GM21390 (cell line): ENCODE measurements at regions not wholly inside any gene's neighbourhood (a gene's known extent, or its start where the extent isn't known, plus 50 kb on each side); places are given as distances from the start of the nearest gene placed in this dataset.

Experiments
- ATAC-seq: cut with Tn5 transposase; IDR thresholded peaks from one replicate; pipeline ENCODE4 v1.9.1; 2021; ENCODE audit not compliant: unreplicated experiment

DNA sequence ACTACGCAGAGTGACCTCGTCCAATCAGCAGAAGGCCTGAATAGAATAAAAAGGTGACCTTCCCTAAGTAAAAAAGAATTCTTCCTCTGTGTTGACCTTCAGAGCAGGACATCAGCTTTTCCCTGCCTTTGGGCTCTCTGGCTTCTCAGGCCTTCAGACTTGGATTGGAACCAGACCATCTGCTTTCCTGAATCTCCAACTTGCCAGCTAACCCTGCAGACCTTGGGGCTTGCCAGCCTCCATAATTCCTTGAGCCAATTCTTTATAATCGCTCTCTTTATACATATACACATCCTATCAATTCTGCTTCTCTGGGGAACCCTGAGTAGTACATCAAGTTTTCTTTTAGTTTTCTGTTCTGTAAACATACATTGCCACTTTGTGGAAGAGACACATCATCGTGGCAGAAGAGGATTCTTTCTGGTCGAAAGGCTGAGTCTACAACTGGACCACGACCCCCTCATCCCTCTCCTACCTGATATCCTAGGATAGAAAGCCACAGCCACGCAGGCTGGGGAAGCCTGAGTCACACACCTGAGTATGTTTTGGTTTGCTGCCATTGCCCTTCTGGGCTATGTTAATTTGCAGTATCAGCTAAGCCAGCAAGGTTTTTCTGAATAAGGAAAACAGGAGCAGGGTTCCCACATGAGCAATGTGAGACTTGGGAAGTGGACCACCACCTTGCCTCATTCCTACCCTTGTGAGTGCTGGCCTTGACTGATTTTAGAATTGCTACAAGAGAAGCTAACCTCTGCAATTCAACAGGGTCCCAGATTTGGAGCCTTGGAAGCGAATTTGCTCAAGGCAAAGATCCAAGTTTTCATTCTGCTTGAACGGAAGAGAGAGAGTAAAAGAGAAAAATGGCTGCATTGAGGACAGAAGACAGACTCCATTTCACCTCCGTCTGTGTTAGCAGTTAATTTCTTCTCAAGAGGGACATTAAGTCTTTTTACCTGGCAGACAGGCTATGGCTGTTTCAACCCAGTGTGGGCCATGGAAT is 445.2 kb upstream of the FZD8 start:
- ATAC-seq = no peak

DNA sequence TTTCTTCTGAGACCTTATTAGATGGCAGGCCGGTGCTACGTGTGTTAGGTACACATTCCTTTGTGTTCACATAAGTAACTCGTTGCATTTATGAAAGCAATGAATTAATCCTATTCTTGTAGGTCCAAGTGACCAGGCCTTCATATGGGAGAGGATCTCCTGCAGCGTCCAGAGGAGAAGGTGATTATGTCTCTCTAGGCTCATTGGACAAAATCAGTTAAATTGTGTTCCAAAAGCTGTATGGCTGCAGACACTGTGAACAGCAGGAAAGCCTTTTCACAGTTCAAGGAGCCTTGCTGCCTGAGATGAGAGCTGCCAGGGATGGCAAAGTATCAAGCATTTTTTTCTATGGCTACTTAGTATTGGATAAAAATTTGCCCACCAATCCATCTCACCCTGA is 433.1 kb upstream of the FZD8 start:
- ATAC-seq = no peak

DNA sequence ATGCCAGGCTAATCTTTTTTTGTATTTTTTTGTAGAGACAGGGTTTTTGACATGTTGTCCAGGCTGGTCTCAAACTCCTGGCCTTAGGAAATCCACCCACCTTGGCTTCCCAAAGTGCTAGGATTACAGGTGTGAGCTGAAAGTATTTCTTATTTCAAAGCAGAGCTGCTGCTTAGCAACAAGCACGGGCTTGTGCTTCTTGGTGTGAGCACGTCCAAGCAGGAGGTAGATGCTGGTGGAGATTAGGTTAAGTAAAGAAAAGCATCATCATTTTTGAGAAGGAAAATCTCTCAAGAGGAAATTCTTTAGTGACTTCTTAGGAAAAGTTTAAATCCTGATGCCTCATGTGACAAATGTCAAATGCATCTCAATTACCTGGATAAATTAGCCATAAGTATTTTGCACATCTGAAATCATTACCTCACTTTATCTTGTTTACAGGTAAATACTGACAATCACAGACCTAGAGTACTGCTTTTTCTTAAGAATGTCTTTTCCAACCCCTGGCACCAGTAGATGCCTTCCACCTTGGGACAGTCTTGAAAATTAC is 431.8 kb upstream of the FZD8 start:
- ATAC-seq = no peak

DNA sequence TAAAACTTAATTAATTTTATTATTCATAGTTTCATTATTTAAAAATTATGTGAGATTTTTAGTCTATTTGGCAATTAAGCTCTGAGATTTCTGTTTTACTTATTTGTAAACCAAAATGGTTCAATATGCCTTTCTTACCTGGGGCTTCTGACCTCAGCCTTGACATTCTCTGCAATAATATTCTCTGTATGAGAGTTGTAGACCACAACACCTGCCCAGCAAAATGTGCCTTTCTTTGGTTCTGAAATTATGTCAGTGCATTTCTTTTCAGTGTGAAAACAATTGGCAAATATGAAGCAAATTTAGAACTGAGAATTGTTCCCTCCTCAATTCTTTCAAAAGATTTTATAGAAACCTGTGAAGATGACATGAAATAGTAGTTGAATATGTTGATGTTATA is 426.4 kb upstream of the FZD8 start:
- no peak for ATAC-seq

DNA sequence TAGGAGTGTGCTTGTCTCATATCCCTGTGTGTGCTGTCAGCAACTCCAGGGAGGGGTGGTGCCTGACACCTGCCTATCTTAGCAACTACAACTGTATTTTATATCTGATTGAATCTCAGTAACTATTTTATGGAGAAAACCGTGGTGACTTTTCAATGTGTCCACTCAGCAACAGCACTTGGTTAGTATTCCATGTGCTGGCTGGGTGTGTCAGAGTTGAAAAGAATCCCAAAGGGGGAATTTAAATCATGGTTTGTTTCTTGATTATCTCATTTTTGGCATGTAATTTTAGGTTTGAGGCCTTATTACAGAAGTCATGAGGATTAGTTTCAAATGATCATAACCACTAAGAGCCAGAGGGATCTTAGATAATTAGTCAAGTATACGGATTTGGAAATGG is 425.7 kb upstream of the FZD8 start:
- no peak for ATAC-seq

DNA sequence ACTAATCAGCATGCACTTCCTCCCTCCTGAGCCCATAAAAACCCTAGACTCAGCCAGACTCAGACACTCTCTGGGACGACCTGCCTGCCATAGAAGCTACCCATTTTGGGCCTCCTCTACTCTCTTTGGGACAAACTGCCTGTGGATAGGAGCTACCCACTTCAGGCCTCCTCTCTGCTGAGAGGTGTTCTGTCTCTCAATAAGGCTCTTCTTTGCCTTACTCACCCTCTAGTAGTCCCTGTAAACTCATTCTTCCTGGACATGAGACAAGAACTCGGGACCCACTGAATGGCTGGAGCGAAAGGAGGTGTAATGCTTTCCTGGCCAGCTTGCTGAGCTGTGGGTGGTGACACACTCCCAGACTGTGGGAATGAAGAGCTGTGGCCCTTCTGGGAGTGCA is 424.8 kb upstream of the FZD8 start:
- no peak for ATAC-seq

DNA sequence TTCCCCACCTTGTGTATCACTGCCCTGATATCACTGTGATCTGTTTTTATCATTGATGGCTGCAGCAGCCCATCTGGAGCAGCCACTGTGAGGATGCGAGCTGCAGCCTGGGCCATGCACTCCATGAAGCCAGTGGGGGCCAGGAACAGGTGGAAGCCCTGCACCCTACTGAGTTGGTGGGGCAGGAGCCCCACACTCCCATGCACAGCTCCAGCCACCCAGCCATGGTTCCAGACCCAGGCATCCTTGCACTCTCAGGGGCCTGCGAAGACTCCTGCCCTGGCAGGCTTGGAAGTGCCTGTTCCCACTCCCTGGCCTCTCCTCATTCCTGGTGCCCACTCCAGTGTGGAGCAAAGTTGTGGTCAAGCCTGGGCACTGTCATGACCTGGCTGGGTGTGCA is 424.0 kb upstream of the FZD8 start:
- no peak for ATAC-seq

DNA sequence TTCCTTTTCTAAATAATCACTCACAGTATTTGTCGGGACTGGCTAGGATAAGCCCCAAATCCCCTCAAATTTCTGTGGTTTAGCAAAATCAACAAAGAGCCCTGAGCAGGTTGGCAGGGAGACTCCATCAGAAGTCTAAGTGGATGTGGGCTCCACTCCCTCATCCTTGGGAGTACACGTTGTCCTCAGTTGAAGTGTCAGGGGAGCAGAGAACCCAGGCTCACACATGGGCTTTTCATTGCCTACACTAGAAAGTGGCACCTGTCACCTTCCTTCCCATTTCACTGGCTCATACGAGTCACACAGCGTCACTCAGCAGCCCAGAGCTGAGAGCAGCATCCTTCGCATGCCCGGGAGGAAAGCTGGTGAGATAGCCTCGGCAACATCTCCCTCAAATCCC is 421.3 kb upstream of the FZD8 start:
- no peak for ATAC-seq

DNA sequence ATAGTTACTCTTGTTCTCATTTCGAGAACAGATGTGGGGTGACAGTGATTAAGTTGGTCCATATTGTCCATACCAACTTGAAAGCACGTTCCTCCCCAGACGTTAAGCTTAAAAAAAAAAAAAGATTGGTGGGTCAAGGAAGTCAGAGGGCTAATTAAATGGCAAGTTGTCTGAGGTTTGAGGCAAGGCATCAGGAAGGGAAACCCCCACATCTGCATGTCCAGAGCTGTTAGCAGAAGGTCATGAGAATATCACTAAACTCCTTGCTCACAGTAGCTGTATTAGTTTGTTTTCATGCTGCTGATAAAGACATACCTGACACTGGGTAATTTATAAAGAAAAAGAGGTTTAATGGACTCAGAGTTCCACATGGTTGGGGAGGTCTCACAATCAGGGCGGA is 415.6 kb upstream of the FZD8 start:
- ATAC-seq = no peak

DNA sequence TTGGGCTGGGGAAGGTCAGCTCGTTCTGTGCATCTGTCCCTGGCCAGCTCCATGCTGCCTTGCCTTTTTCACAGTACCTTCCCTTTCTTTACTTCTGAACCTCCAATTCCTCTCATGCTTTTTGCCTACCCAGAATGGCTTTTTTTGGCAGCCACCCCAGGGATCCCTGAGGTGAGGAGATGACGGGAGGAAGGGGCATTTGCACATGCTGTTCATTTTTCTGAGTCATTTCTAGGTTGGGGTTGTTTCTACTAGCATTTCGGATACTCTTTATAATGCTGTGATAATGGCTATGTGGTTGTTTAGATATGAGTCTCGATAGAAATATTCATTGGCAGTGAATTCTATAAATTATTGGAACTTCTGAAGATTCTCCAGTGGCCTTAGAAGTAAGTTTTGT is 415.1 kb upstream of the FZD8 start:
- no peak for ATAC-seq

DNA sequence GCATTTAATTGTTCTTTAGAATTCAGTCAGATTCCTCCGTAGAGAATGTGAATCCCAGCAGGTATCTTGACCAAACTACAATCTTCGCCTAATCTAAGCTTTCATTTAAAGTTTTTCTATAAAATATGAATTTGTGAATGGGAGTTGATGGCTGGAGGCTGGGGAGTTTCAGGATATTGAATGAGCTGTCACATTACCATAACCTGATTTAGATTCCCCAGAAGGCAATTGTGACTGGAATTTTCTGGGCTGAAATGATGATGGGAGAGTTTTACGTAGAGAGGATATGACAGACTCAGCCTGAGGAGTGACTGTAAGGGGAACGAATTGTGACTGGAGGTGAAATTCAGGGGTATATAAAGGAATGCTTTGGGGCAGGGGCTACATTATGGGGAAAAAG is 411.7 kb upstream of the FZD8 start:
- no peak for ATAC-seq

DNA sequence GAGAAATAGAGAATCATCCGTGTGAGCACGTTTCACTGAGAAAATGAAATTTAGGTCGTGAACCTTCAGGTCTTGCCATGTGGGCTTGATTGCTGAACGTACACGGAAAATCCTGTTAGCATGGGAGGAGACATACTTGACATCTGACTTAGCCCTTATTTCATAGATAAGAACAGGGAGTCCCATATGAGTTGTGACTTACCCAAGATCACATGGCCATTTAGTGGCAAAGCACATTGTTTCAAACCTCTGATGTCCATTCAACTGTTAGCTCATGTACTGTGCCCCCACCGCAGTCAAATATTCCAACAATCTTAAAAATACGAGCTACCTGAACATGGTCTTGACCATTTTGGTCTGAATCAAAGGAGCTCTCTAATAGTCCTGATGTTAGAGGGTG is 411.2 kb upstream of the FZD8 start:
- ATAC-seq = no peak

DNA sequence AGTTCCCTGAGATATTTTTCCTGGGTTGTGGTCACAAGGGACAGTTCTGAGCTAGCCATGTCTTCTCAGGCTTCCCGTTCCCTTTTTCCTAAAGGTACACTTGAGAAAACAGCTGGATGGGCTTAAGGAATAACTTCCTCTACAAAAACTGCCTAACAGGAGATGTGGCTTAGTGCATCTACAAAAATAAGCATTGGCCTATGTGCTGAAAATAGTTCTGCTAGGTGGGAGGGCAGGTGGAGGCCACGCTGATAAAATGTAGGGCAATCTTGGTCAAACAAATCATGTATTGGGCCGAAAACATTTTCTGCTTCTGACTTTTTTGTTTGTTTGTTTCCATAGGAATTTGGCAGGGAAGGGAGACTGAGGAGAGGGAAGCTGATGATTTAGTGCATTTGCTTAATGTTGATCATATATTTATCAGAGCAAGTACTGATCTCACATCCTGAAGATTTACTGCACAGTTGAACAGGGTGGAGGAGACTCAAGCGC is 409.4 kb upstream of the FZD8 start:
- ATAC-seq = no peak

DNA sequence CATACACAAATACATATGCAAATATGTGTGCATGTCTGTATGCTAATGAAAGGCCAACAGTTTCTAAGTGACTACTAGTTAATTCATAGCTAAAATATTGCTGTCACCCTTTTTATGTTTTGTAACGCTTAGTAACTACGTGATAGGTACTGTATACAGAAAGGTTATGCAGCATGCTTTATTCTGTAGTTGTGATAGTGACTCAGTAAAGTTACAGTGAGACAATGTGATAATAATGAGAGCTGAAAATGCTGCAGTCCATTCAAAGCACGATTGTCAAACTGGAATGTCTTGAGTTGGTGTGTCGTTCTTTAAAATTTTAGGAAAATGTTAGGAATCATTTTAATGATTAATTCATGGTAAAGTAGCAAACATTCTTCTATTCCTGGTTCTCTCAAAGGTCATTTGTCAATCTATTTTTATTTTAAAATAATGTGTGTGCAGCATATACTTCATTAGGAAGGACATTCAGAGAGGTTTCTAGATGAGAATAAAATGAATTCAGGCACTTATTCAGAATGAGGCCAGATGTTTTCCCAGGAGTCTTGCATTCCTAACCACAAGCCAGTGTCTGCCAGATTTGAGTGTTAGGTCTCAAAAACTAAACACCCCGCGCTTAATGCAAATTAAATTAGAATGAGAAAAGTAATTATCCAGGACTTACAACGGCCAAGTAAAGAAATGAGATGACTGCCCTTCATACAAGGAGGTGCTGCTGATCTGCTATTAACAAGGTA is 408.8 kb upstream of the FZD8 start:
- ATAC-seq = no peak

DNA sequence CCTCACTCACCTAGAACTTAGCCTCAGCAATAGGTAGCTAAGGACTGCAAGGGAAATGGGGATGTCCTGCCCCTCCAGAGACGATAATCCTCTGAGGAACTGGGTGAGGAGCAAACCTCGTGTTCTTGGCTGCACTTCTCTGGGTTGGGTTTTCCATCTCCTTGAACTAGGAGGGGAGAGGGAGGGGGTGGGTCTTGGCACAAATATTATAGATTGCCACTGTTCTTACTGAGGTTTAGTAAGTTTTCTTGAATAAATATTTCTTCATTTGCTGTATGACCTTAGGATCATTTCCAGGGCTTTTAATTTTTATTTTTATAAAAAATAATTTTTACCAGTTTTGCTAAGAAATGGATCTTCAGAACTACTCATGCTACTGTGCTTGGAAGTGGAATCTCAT is 406.7 kb upstream of the FZD8 start:
- ATAC-seq = no peak

DNA sequence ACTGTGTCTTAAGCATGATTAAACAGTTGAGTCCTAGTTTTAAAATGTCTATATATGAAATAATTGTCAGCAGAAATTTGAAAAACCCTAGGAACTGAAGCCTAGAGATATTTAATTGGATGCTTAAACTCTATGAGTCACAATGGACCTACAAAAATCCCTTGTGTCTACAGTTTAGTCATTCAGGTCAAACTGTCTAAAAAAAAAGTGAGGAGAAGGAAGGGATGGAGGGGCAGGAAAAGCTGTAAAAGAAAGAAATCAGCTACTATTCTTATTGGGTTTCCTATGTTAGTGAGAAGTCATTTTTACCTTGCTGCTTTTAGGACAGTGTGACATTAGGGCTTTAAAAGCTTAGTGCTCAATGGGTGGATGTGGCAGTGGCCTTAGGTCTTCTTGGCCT is 406.1 kb upstream of the FZD8 start:
- ATAC-seq = no peak

DNA sequence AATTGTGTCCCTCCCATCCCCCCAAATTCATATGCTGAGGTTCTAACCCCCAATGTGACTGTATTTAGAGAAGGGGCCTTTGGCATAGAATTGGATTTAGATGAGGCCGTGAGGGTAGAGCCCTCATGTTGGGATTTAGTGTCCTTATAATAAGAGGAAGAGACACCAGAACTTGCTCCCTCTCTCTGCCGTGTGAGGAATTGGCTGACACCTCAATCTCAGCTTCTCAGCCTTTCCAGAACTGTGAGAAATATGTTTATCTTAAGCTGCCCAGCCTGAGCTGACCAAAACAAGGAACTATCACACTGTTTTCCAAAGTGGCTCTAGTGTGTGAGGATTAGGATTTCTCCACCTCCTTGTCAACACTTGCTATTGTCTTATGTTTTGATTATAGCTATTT is 400.0 kb upstream of the FZD8 start:
- no peak for ATAC-seq

DNA sequence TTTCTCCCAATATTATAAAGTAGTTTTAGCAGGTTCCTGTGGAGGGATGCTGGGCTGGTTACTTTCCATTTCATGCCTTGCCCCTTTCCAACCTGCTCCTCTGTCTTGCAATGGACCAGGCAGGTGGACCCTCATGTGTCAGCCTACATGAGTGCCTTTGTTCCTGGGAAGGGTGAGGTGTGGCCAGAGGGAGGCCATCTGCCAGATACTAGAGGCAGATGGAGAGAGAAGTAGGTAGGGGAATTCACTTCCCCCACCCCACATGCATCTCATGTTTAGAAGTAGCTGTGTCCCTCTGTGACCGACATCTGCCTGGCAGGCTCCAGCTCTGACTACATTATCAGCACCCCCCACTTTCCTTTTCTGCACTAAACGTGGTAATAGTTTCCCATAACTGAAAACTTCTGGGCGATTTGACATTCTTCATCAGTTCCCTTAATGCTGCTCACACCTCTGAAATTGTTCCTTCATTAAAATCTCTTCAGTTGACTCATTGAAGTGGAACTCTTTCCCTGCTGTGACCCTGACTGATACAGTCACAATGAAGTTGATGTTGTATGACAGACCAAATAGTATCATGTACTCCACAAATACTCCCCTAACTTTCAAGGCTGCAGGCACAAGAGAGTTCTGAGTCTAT is 396.3 kb upstream of the FZD8 start:
- ATAC-seq = no peak

DNA sequence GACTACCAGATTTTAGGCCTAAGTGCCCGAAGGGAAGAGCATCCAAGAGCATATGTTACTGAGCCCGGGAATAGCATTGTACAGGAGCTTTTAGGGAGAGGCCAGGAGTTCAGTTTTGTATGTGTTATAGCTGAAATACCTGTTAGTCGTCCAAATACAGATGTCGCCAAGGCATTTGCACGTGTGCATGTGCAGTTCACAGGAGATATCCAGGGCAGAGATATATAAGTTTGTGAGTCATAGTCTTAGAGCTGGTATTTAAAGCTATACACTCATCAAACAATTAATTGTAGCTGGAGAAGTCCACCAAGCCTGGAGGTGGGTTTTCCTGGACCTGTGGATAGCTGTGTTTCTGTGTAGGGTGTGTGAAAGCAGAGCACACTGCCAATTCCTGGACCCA is 394.0 kb upstream of the FZD8 start:
- no peak for ATAC-seq

DNA sequence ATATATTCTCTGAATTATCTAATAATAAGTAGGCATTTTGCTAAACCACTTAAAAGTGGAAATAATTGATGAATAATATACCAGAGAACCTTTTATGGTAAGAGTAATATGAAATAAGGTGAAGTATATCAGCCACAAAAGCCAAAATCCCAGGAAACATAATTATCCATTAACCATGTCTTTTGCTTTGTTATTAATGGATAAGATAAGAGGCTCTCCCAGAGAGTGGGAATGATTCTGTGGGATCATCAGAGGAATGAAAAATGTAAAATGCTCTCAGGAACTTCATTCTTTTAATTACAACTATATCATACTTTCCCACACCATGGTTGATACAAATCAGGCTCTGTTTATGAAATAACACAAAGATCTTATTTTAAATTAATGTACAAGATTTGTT is 391.7 kb upstream of the FZD8 start:
- ATAC-seq = no peak

DNA sequence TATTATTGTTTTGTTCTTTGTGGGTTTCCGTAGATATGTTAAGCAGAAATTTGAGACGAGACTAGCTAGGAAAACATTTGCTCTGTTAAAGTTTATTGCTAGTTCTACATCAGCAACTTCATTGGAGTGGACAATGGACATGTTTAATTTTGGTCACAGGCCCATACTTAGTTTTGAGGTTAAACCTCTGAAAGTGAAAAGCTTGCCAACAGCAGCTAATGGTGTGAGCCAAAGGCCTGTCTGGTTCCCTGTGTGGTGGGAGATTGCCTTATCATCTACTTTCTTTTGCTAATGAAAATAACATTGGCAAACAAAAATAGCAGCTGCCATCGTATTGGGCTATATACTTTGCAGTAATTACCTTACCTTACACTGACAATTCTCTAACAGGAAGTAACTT is 388.4 kb upstream of the FZD8 start:
- no peak for ATAC-seq
